GM21423 (cell line): ENCODE measurements at regions not wholly inside any gene's neighbourhood (a gene's known extent, or its start where the extent isn't known, plus 50 kb on each side); places are given as distances from the start of the nearest gene placed in this dataset.

Source experiments
- ATAC-seq: cut with Tn5 transposase; IDR thresholded peaks from one replicate; pipeline ENCODE4 v1.9.1; 2021; ENCODE audit warnings: mild to moderate bottlenecking, moderate library complexity; ENCODE audit not compliant: unreplicated experiment

- ATAC-seq = no peak
Observed at GRCh38 chr22:48104102-48104738, 1341.8 kb downstream of the TBC1D22A start.

GRCh38 chr22:48103126-48103875 is 1340.9 kb downstream of the TBC1D22A start:
- ATAC-seq = no peak

DNA sequence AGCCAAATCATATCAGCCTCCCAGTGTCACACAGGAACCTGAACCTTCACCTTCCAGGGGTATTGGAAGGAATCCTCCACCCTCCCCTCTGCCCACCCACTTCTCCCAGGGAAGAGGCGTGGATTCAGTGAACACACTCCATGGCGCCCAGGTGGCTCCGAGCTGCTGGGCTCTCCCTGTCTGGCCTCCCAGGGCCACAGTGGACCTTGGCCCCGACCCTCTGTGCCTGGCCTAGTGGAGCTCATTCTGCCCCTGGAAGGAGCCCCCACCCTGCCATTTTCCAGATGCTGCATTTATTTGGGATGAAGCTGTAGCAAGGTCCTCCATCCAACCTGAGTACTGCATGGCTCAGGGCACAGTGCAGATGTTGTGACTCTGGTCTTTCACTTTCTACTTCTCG is 1340.1 kb downstream of the TBC1D22A start:
- ATAC-seq = no peak

GRCh38 chr22:48101704-48102103 is 1339.3 kb downstream of the TBC1D22A start:
- ATAC-seq = no peak

GRCh38 chr22:48100685-48101417 is 1338.4 kb downstream of the TBC1D22A start:
- ATAC-seq = no peak

GRCh38 chr22:48099671-48100070 is 1337.2 kb downstream of the TBC1D22A start:
- ATAC-seq = no peak

GRCh38 chr22:48099251-48099650 is 1336.8 kb downstream of the TBC1D22A start:
- no peak for ATAC-seq

- no peak for ATAC-seq
Observed at GRCh38 chr22:48098921-48099245, 1336.4 kb downstream of the TBC1D22A start.

DNA sequence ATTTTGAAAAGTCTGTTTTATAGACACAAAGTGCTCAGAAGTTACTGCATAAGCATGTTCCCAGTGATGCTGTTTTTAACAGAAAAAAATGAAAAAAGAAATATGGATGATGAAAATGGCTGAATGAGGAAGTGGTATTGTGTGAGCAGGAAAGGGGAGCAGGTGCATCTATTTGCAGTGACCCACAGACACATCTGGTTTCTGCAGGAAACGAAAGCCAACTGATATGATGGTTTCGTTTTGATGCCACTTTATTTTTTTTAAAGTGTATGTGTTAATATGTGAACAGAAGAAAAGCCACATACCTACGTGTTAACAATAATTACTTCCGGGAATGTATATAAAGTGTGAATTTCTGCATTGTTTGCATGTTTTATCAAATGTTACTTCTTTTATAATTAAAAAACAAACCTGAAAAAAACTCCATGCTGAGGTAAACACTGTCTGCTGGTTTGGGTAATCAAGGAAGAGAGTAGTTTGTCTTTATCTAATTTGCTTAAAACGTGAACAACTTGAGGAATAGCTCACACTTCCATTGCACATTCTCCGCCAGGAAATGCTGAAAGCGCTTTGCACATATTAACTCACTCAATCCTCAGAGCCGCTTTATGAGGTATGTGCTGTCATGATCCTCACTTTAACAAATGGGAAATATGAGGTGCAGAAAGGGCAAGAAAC is 1335.9 kb downstream of the TBC1D22A start:
- ATAC-seq = peak; percentile 80

DNA sequence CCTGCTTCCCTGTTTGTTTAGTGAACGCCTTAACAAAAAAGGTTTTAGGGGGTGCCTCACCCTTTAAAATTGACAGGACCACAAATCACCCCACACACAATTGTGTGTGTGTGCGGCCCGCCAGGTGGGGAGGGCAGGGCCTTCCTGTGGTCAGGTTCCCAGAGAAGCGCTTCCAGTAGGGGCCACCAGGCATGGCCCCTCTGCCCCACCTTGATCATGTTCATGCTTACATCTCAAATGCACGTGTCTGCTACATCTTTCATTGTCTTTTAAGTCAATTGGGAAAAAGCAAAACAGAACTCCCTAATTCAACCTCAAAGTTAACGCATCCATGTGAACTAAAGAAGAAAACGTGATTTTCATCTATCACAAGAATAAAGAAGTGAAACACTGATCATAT is 1335.3 kb downstream of the TBC1D22A start:
- ATAC-seq = peak; percentile 9

- no peak for ATAC-seq
Observed at GRCh38 chr22:48096851-48097665, 1334.6 kb downstream of the TBC1D22A start.

GRCh38 chr22:48096411-48096810 is 1334.0 kb downstream of the TBC1D22A start:
- no peak for ATAC-seq

DNA sequence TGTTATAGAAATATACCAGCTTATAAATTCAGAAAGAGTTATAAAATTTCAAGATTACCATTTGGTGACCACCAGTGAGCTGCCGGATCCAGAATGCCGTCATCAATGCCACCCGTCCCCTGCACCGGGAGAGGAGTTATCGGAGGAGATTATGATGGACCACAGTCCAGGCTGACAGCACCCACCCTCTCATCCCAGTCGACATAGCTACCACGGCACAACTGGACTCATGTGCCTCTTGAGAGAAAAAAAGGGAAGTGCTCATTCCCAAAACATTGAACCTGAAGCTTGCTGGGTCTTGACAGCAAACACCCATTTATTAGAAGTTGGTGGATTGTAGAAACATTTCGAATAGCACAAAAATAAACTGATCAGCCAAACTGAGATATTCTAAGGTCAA is 1331.5 kb downstream of the TBC1D22A start:
- no peak for ATAC-seq

GRCh38 chr22:48092866-48093265 is 1330.4 kb downstream of the TBC1D22A start:
- ATAC-seq = no peak

GRCh38 chr22:48091656-48092223 is 1329.3 kb downstream of the TBC1D22A start:
- no peak for ATAC-seq

GRCh38 chr22:48091060-48091650 is 1328.7 kb downstream of the TBC1D22A start:
- no peak for ATAC-seq

DNA sequence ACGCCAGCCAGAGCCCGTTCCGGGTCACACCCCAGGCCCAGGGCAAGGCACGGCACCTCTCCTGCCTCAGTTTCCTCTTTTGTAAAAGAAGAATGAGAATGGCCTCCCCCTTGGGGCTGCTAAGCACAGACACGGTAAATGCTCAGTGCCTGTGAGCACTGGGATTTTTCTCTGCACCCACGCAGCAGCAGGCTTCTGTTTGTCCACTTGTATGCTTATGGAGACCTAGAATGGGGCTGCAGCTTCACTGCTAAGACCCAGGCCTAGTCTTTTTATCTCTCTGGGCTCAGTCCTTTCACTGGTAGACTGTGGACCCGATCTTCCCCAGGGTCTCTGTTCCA is 1327.9 kb downstream of the TBC1D22A start:
- ATAC-seq = no peak

- ATAC-seq = no peak
Observed at GRCh38 chr22:48089601-48090331, 1327.3 kb downstream of the TBC1D22A start.

- no peak for ATAC-seq
Observed at GRCh38 chr22:48088926-48089536, 1326.6 kb downstream of the TBC1D22A start.
